ENCODE measurements at regions not wholly inside any gene's neighbourhood (a gene's known extent, or its start where the extent isn't known, plus 50 kb on each side); places are given as distances from the start of the nearest gene placed in this dataset.
"Not testable (repeated sequence)": the region's sequence is repeated elsewhere in the genome, so short reads cannot be mapped to it uniquely, and the experiment has no call there.

GRCh38 chr2:154961676-154962075 is 263.2 kb downstream of the KCNJ3 start:
- H3K4me3 ChIP-seq: no peak overlapping the region
- no peaks in the 10 kb centered on the region for H3K36me3 ChIP-seq
- no peaks in the 10 kb centered on the region for H3K27me3 ChIP-seq
- TF ChIP-seq POLR2AphosphoS5 (IDR thresholded peaks at IDR 0.05) (no peak), CTCF (IDR thresholded peaks at IDR 0.05) (no peak), POLR2A (IDR thresholded peaks at IDR 0.05) (no peak), EP300 (IDR thresholded peaks at IDR 0.05) (no peak)
- intact Hi-C loops (cut with DNase I): no loop called here
- WGBS, 2 donors: 92 to 95% methylated on average over 2 of the region's 2 CpGs
- no peak for DNase-seq
- H3K9me3 ChIP-seq: no peaks in the 10 kb centered on the region
- H3K27ac ChIP-seq: no peak overlapping the region
- H3K4me1 ChIP-seq: no peaks in the 10 kb centered on the region

- Histone ChIP-seq H3K27me3 (no peaks in the 10 kb centered on the region), H3K4me3 (no peak overlapping the region), H3K27ac (no peak overlapping the region), H3K36me3 (no peaks in the 10 kb centered on the region), H3K4me1 (no peaks in the 10 kb centered on the region), H3K9me3 (no peaks in the 10 kb centered on the region)
- 39 to 73% methylated on average over 3 of the region's 3 CpGs for WGBS, 2 donors
- TF ChIP-seq CTCF (IDR thresholded peaks at IDR 0.05) (no peak), POLR2AphosphoS5 (IDR thresholded peaks at IDR 0.05) (no peak), EP300 (IDR thresholded peaks at IDR 0.05) (no peak), POLR2A (IDR thresholded peaks at IDR 0.05) (no peak)
- no peak for DNase-seq
- intact Hi-C loops (cut with DNase I): no loop called here
These were observed 262.5 kb downstream of the KCNJ3 start for GRCh38 chr2:154960802-154961583.

GRCh38 chr2:154952346-154952980 is 254.0 kb downstream of the KCNJ3 start:
- H3K4me3 ChIP-seq: no peak overlapping the region
- H3K36me3 ChIP-seq: no peaks in the 10 kb centered on the region
- no peak overlapping the region for H3K27ac ChIP-seq
- no peak for DNase-seq
- intact Hi-C loops (cut with DNase I): no loop called here
- no peaks in the 10 kb centered on the region for H3K4me1 ChIP-seq
- TF ChIP-seq POLR2AphosphoS5 (IDR thresholded peaks at IDR 0.05): no peak
- TF ChIP-seq EP300 (IDR thresholded peaks at IDR 0.05): no peak
- TF ChIP-seq CTCF (IDR thresholded peaks at IDR 0.05): no peak
- no peak for TF ChIP-seq POLR2A (IDR thresholded peaks at IDR 0.05)
- no peaks in the 10 kb centered on the region for H3K27me3 ChIP-seq
- WGBS, 2 donors: 61 to 66% methylated on average over 4 of the region's 4 CpGs
- H3K9me3 ChIP-seq: no peaks in the 10 kb centered on the region

GRCh38 chr2:154947416-154947815 is 248.9 kb downstream of the KCNJ3 start:
- H3K4me1 ChIP-seq; intact Hi-C loops (cut with DNase I); H3K4me3 ChIP-seq; H3K27ac ChIP-seq; DNase-seq; H3K9me3 ChIP-seq; H3K27me3 ChIP-seq; H3K36me3 ChIP-seq: not testable (repeated sequence)
- WGBS, 2 donors: 85 to 92% methylated on average over 16 of the region's 16 CpGs

GRCh38 chr2:154945984-154946383 is 247.5 kb downstream of the KCNJ3 start:
- no peaks in the 10 kb centered on the region for H3K36me3 ChIP-seq
- H3K4me1 ChIP-seq: no peaks in the 10 kb centered on the region
- no peaks in the 10 kb centered on the region for H3K27me3 ChIP-seq
- intact Hi-C loops (cut with DNase I): no loop called here
- H3K9me3 ChIP-seq: no peaks in the 10 kb centered on the region
- DNase-seq: no peak
- no peak overlapping the region for H3K27ac ChIP-seq
- no peak for TF ChIP-seq CTCF (IDR thresholded peaks at IDR 0.05)
- TF ChIP-seq POLR2AphosphoS5 (IDR thresholded peaks at IDR 0.05): no peak
- no peak for TF ChIP-seq POLR2A (IDR thresholded peaks at IDR 0.05)
- no peak for TF ChIP-seq EP300 (IDR thresholded peaks at IDR 0.05)
- no peak overlapping the region for H3K4me3 ChIP-seq
- WGBS, 2 donors: 74 to 82% methylated on average over 1 of the region's 1 CpG

Data from sigmoid colon (tissue), 6 donors.